GM19239 (cell line): ENCODE measurements at regions not wholly inside any gene's neighbourhood (a gene's known extent, or its start where the extent isn't known, plus 50 kb on each side); places are given as distances from the start of the nearest gene placed in this dataset.

ENCODE experiments used
- DNase-seq: peaks from one replicate; pipeline ENCODE4 v3.0.0; 2011; ENCODE audit warnings: low spot score; ENCODE audit not compliant: insufficient read length
- FAIRE-seq: peaks from 2 replicates; lab custom pipeline; 2011; peaks lifted over from hg19 to GRCh38; lab: Jason Lieb, UNC

DNA sequence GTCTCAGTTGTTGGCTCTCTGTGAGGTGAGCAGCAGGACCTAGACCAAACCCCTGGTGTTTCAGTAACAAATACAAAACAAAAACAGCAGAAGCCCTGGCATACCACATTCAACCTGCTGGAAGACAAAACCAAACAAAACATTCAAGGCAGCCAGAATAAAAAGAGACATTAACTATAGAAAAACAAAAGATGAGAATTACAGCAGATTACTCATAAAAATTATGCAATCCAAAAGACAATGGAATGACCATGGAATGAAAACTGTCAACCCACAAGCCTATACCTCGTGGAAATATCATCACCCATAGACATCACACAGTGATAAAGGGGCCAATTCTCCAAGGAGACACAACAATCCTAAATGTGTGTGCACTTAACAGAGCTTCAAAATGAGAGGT is 106.0 kb upstream of the IQSEC1 start:
- DNase-seq (no peak), FAIRE-seq (no peak)

DNA sequence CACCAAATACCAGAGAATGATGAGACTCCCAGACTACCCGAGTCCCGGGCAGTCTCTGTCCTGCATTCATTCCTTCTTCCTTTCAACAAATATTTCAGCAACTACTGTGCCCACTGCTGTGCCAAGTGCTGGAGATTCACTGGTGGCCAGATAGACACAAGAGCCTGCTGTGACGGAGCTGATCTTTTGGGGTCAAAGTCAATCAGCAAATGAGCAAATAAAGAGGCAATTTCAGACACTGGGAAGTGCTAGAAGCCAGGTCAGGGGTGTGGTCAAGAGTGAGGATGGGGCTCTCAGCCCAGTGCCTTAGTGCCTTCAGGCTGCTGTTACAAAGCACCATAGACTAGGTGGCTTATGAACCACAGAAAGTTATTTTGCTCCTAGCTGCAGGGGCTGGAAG is 104.9 kb upstream of the IQSEC1 start:
- DNase-seq (no peak), FAIRE-seq (no peak)

DNA sequence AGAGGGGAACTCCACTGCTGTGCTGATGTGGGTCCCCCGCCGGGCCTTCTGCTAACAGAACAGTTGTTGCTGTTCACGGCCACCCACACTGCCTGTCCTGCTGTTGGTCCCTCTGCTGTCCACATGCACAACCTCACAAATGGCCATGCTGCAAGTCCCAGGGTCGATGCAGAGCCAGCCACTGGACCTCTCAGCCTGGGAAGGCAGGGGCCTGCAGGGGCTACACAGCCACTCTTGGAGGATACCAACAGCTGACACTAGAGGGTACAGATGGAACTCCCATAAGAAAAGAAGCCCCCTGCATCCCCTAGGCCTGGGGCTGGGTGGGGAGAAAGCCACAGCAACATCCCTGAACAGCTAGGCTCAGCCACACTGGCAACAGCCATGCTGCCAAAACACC is 104.4 kb upstream of the IQSEC1 start:
- no peak for FAIRE-seq

DNA sequence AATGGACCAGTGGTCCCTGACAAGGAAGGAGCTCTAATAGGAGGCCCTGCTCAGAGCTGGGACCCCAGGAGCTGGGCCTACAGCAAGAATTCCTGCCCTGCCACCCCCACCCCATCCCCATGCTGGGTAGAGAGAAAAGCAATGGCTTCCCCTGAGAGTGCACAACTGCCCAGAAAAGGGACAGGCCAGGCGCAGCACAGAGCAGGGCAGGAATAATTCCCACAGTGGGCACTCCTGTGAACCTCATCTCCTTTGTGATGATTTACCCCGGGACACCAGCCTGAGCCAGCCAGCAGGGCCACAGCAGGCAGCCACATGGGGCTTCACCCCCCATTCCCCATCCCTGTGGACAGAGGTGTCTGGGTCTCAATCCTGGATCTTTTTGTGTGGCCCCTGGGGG is 104.0 kb upstream of the IQSEC1 start:
- no peak for FAIRE-seq
- DNase-seq: no peak

More for the DNA sequence above, 104.4 kb upstream of the IQSEC1 start:
- DNase-seq: no peak

DNA sequence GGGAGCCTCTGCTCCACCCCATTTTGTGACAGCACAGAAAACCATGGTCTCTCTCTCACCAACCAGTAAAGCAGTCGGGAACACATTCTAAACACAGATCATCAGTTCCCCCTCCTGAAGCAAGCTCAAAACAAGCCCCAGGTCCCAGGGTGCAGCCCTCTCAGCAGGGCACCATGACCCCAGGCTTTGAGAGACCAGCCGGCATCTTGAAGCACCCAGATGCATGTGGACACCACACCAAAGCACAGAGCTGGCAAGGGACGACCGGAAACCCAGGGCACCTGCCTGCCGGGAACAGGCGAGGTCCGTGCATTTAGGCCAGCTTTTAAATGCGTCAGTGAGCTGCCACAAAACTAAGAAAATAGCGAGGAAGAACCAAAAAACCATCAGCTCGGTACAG is 103.2 kb upstream of the IQSEC1 start:
- DNase-seq (no peak), FAIRE-seq (no peak)

DNA sequence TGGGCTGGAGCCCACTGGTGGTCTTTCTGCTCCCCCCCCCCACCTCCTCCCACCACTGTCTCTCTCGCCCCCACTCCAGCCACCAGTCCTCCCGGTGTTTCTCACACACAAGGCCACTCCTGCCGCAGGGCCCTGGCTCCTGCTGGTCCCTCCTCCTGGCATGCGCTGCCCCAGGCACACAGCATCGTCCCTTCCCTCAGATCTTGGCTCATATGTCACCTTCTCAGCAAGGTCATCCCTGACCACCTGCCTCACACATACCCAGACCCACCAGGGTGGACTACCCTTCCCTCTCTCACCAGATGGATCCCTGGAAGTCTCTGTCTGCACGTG is 101.5 kb upstream of the IQSEC1 start:
- no peak for DNase-seq
- no peak for FAIRE-seq

DNA sequence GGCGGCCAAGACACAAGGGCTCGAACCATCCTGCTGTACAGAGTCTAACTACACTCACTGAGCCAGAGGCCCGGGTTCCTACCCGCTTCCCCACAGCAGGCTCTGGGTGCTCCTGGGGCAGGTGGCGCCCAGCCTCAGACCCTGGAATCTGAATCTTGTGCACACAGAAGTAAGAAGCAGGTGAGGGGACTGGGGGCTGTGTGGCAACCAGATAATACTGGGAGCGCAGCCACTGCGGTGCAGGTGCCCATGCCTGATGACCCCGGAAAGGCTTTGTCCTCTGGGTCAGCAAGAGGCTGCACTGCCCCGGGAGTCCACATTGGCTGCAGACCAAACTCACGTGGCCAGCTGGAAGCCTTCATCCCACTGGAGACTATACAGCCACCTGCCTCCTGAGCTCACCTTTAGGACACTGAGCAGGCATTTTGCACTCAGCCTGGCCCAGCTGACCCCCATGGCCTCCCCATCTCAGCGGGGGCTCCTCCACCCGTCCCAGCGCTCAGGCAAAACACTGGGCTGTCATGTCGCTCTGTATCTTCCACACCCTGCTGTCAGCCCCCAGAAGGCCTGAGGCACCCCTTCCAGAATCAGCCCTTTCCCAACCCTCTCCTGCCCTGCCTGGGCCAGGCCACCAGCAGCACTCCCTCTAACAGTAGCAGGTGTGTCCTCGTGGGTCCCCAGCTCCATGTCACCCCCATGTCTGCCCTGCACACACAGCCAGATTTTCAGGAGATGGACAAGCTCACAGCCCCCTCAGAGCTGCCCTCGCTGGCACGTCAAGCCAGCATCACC is 101.0 kb upstream of the IQSEC1 start:
- DNase-seq (no peak), FAIRE-seq (no peak)

DNA sequence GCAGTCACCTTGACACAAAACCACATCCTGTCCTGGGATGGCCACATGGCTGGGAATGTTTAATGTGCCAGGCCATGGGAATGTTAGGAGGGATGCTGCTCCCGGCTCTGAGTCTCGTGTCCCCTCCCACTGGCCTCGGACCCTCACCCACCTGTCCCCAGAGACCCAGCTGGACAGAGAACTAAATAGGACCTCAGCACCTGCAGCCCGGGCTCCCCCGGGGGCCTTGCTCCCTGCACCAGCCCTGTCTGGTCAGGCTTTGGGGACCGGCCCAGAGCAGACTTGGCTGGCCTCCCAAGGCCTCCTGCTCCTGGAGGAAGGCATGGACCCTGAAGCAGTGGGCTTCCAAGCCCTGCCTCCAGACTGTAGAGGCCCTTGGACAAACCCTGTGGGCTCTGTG is 100.0 kb upstream of the IQSEC1 start:
- FAIRE-seq: no peak
- DNase-seq: no peak

DNA sequence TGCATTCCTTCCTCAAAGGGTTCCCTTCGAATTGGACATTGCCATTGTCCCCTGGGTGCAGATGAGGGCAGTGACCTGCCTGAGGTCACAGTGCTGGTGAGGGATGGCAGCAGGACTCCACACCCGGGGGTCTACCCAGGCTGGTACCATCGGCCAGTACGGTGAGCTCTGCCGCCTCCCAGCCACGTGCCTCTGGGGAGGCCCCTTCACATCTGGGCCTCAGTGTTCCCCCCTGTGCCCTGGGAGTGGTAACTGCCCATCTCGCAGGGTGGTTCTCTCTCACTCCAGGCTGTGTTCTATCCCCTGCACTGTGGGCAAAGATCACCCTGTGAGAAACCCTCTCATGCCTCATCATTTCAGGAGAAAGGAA is 99.4 kb upstream of the IQSEC1 start:
- FAIRE-seq: no peak

DNA sequence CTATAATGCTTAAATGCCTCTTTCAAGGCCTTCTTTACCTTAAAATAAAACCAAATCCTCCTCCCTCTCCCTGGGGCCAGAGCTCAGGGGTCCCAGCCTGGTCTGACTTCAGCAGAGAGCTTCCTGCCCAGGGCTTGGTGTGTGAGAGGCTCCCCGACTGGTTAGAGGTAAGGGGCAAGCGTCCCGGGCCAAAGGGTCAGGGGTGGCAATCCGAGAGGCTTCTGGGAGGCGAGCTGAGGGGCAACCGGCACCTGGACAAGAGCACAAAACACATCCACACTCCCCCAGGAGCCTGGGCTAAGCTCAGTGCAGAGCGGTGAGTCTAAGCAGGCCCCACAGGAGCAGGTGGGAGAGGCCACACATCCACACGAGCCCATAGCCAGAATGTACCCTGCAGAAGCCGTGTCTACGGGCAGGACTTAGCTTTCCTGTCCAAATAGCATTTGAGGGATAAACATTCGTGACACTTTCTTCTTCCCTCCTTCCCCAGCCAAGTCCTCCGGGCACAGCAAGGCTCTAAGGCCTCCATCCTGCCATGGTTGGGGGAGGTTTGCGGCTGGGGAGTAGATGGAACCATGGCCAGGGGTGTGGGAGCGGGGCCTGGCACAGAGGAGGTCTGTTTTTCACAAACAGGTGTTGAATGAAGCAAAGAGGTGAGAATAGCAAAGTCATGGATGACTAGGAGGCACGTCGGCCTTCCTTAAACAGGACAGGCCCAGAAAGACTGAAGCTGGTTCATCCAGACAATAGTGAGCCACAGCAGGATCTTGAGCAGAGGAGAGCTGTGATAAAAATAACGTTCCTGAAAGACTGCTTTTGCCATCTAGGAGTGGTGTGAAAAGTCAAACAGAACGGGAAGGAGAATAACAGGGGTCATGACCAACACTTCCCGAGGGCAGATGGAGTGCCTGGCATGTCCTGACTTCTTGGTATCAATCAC is 98.7 kb upstream of the IQSEC1 start:
- FAIRE-seq (no peak), DNase-seq (no peak)

More for the DNA sequence above, 99.4 kb upstream of the IQSEC1 start:
- no peak for DNase-seq

DNA sequence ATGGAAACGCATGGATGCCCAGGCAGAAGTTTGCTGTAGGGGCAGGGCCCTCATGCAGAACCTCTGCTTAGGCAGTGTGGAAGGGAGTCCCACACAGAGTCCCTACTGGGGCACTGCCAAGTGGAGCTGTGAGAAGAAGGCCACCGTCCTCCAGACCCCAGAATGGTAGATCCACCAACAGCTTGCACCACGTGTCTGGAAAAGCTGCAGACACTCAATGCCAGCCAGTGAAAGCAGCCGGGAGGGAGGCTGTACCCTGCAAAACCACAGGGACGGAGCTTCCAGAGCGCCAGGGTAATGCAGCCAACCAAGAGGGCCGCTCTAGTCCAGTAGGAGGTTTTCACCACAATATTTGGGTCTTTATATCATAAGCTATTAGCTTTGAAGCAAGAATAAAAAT is 97.1 kb upstream of the IQSEC1 start:
- FAIRE-seq (no peak), DNase-seq (no peak)

DNA sequence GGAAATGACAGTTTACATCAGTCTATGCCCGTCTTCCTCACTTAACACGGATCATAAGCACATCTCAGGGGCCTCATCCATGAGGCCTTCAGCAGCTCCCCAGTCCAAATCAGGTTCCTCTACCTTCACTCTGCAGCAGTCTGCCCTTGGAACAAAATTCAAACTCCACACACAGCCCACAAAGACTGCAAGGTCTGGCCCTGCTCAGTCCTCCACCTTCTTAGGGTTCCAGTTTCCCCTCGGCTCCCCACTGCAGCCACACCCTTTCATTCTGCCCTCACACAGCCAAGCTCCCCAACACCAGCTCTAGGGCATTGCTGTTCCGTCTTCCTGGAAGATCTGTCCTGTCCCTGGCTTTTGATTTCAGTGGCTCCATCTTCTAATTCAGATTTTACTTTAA is 95.2 kb upstream of the IQSEC1 start:
- no peak for FAIRE-seq
- DNase-seq: no peak

DNA sequence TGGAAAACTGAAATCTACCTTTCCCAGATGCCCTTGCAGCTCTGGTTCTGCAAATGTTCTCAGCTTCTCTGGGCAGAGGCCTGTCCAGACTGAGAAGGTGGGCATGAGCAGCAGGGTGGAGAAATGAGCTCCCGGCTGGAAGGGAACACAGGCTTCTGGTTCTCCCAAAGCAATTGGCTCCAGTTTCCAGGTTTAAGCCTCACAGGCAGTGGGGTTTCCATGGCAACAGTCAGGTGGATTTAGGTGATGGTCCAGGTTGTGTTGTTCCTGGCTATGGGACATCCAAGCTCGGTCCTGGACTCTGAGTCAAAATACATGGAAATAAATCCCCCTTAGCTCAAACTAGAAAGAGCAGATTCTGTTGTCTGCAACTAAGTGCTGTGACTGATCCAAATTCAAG is 94.6 kb upstream of the IQSEC1 start:
- no peak for FAIRE-seq
- no peak for DNase-seq

DNA sequence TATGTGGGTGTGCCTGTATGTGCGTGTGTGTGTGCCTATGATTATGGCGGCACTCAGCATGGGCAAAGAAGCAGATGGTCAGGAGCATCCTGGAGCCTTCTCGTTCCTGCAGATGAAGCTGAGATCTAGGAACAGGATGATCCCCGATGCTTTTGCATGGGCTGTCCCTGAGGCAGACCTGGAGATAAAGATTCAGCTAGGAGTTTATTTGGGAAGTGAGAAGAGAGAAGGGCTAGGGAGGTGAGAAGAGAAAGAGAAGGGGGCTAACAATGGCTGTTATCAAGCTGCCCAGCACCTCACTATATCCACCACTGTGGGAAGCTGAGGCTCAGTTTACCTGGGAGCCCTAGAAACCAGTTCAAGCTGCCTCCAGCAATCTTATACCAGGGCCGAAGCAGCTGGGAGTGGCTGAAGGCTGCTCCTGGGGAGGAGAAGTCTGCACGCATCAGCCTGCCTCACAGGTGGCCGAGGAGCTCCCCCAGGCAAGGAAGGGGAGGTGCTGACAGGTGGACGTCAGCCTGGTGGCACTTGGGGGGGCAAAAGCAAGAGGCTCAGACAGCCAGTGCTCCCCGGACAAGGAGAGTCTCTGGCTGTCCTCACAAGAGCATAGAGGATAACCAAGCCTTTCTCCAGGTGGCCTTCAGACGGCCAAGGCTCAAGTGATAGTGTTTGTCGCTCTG is 94.0 kb upstream of the IQSEC1 start:
- no peak for DNase-seq
- FAIRE-seq: no peak

DNA sequence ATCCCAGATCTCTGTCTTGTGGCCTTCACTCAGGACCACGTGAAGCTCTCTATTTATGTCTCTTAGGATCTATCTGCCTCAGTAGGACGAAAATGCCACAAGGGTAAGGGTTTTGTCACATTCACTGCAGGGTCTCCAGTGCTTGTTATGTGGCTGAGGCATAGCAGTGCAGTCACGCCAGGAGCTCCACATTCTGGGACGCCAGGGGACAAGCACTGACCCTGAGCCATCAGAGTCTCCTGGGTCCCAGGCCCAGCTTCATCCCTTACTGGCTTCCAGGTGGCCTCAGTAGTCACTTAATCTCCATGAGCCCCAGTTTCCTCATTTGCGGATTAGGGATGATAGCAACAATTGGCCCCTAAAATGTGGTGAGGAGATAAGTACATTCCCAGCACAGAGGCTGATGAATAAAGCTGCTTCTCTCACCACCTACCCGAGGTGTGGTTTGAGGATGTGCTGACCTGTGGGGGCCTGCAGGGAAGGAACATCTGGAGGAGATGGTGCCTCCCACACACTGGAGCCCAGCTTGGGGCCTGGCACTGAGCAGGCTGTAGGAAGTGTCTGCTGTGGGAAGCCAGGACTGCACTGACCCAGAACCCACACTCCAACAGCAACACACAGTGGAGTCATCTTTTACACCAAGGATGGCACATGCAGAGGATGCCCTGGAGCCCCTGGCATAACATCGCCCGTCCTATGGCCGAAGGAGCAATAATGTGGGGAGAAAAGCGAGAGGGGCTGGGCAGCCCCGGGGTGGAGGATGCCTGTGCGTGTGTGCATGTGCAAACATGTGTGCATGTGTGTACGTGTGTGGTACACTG is 93.2 kb upstream of the IQSEC1 start:
- no peak for DNase-seq
- FAIRE-seq: no peak

DNA sequence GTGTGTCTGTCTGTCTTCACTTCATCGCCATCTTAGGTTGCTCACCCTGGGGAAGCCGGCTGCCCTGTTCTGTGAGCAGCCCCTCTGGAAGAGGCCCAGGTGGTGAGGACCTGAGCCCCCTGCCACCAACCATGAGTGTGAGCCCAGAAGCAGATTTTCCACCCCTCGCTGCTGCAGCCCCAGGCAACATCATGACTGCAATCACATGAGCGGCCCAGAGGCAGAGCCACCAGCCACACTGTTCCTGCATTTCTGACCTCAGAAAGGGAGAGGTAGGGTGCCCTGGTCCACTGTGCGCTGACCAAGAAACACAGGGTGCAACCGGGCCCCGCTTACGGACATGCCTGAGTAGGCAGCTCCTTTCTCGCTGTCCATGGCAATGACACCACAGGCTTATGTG is 92.3 kb upstream of the IQSEC1 start:
- FAIRE-seq (no peak), DNase-seq (no peak)

DNA sequence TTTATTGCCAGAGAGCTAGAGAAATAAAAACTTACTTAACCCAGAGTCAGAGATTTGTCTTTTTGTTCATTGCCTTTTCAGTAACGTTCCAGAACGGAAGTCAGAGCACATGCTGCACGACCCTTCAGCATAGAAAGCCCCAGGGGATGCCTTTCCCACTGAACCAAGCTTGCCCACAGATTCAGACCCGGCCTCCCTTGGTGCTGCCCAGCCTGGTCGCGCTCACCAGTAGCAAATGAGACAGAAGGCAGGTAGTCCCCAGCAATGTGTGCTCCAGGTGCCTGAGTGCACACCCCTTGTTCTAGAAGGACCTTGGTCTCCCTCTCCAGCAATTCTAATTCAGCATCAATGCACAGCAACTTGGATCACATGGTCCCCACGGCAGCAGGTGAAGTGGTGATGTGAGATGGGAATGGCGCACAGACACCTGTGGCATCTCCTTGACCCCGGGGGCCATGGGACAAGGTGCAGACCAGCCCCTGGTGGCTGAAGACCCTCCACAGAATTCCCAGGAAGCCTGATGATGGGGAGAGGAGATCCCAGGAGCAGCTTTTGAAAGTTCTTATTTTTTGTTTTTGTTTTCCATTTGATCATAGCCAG is 91.8 kb upstream of the IQSEC1 start:
- no peak for DNase-seq
- no peak for FAIRE-seq

DNA sequence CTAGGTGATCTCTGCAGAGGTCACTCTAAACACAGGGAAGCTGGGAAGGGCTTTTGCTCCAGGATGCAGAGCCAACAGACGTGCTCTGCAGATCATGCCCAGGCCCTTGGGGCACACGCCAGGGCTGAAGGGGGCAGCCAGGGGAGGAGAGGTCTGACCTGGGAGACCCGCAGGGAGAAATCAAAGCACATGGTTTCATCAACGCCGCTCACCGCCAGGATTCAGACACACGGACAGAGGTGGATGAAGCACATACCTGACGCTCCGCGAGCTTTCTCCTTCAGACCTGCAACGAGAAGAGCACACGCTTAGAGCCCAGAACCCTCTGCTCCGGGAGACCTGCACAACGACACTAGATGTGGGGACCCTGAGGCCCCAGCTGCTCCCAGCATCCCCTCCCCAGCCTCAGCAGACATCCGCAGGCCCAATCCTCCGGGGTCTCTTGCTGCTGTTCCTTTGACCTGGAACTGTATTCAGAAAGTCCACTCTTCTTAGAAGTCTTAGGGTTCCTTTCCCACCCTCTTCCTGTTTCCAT is 90.7 kb upstream of the IQSEC1 start:
- DNase-seq: no peak
- no peak for FAIRE-seq

DNA sequence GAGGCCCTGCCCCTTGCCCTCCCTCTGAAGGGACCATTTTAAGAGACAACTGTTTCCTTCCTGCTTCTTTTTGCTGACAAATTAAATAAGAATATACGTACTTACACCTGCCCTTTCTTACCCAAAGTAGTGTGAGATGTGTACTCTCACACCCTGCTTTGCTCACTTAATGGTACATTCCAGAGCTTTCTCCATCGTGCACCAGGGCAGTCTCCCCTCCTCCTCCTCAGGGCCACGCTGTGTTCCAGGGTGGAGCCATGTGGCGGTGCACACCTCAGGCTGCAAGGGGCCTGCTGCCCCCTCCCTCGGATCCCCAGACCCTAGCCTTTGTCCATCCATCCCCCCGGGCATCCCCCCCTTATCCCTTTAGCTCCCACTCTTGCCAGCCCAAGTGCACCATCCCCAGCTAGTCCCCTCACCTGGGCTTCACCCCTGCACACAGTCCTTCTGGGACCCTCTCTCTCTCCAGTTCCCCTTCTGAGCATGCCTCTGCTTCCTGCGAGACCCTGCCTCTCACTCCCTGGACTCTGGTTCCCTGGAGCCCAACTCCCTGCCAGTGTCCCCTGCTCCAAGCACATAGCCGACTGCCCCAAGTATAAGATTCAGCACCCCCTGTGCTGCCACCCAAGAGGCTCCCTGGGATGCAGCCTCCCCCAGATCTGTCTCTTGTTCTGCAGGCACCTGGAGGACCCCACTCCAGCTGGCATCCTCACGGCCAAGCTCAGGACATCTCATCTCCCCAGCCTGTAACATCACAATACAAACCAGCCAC is 89.5 kb upstream of the IQSEC1 start:
- FAIRE-seq (no peak), DNase-seq (no peak)
